Kidney (tissue), 13 donors: ENCODE measurements at regions not wholly inside any gene's neighbourhood (a gene's known extent, or its start where the extent isn't known, plus 50 kb on each side); places are given as distances from the start of the nearest gene placed in this dataset.

Experiments
- DNase-seq, 5 donors: peaks; one replicate each; pipeline ENCODE4 v3.0.0-alpha.2; 2013 to 2020
- FAIRE-seq: peaks from 2 replicates; lab custom pipeline; 2012; peaks lifted over from hg19 to GRCh38; lab: Jason Lieb, UNC
- H3K27ac ChIP-seq, 2 donors: one replicate each; pipeline ENCODE4 v1.7.0; 2013; ENCODE audit warnings: low read depth in 2 of 2, low read length in 2 of 2, inconsistent platforms in 1 of 2
- H3K27me3 ChIP-seq: one replicate; pipeline ENCODE4 v1.7.1; 2013; ENCODE audit warnings: low read length, inconsistent platforms; ENCODE audit not compliant: control insufficient read depth, insufficient read depth
- H3K36me3 ChIP-seq, 3 donors: one replicate each; pipeline versions ENCODE4 v1.7.0 to v1.7.1; 2013; ENCODE audit warnings: low read length in 3 of 3, control low read depth in 1 of 3, inconsistent platforms in 1 of 3; ENCODE audit not compliant: insufficient read depth in 3 of 3, control insufficient read depth in 2 of 3
- H3K4me1 ChIP-seq, 3 donors: one replicate each; pipeline versions ENCODE4 v1.7.0 to v1.7.1; 2013; ENCODE audit warnings: low read length in 3 of 3, inconsistent platforms in 1 of 3, low read depth in 1 of 3; ENCODE audit not compliant: control insufficient read depth in 2 of 3, insufficient read depth in 2 of 3
- H3K4me3 ChIP-seq, 3 donors: one replicate each; pipeline versions ENCODE4 v1.7.0 to v1.8.1; 2013; ENCODE audit warnings: low read length in 3 of 3, control low read depth in 1 of 3, inconsistent platforms in 1 of 3
- H3K9ac ChIP-seq, 3 donors: one replicate each; pipeline versions ENCODE4 v1.7.0 to v1.7.1; 2013; ENCODE audit warnings: low read length in 3 of 3, control low read depth in 1 of 3, inconsistent platforms in 1 of 3
- H3K9me3 ChIP-seq, 3 donors: one replicate each; pipeline versions ENCODE4 v1.7.0 to v1.7.1; 2013; ENCODE audit warnings: low read length in 3 of 3, control low read depth in 1 of 3, inconsistent platforms in 1 of 3; ENCODE audit not compliant: control insufficient read depth in 2 of 3, insufficient read depth in 1 of 3
- intact Hi-C: fragments of 100-400 bp; cut with DNase I; formaldehyde crosslinking; loops from one replicate; pipeline ENCODE4 v1.11.1; 2022
- TF ChIP-seq, protein P1 (sequence below): IDR thresholded peaks from 3 replicates; pipeline ENCODE4 v1.5.1; 2012; ENCODE audit warnings: mild to moderate bottlenecking, moderate library complexity, borderline replicate concordance; ENCODE audit not compliant: insufficient read depth; ENCODE audit errors: extremely low read depth
- donor health status: control.
- donor health status: control.
- donor health status: control.
- donor health status: control.
- donor health status: control.
- donor health status: DM: yes; HTN: yes; CAD: no.
- donor health status: Normal renal cell carcinoma (clear cell type).

DNA sequence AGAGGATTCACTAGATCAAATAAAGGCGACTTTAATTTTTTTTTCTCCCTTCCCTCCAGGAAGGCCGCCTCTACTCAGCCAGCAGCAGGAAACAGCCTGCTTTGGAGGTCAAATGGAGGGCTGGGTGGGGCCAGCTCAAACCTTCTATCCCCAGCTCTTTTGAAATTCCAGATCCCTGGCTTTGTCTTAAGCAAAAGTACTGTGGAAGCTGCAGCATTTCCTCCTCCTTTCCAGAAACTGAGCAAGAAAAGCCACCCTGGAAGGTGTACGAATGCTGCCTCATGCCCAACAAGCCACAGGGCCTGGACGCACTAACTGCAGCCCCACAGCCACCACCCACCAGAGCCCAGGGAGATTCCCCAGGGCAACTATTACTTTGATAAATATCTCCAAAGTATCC lies 55.1 kb upstream of the ZCCHC13 start:
- FAIRE-seq, result no peak
- H3K27me3 ChIP-seq, result no peaks in the 10 kb centered on the region
- TF ChIP-seq, protein P1, sequence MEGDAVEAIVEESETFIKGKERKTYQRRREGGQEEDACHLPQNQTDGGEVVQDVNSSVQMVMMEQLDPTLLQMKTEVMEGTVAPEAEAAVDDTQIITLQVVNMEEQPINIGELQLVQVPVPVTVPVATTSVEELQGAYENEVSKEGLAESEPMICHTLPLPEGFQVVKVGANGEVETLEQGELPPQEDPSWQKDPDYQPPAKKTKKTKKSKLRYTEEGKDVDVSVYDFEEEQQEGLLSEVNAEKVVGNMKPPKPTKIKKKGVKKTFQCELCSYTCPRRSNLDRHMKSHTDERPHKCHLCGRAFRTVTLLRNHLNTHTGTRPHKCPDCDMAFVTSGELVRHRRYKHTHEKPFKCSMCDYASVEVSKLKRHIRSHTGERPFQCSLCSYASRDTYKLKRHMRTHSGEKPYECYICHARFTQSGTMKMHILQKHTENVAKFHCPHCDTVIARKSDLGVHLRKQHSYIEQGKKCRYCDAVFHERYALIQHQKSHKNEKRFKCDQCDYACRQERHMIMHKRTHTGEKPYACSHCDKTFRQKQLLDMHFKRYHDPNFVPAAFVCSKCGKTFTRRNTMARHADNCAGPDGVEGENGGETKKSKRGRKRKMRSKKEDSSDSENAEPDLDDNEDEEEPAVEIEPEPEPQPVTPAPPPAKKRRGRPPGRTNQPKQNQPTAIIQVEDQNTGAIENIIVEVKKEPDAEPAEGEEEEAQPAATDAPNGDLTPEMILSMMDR, result no peak
- H3K4me1 ChIP-seq, result peaks cover 0 to 11% (median 4%) of the 10 kb centered on the region in 3 donors
- H3K36me3 ChIP-seq, result no peaks in the 10 kb centered on the region
- H3K9ac ChIP-seq, result no peak overlapping the region
- no peak overlapping the region for H3K4me3 ChIP-seq
- H3K9me3 ChIP-seq, result no peaks in the 10 kb centered on the region
- H3K27ac ChIP-seq, result peak overlapping the region in 1 of 2 donors; percentile 17
- DNase-seq, result peak in 2 of 5 donors; percentile 4 to 44
- intact Hi-C loops, result no loop called here

DNA sequence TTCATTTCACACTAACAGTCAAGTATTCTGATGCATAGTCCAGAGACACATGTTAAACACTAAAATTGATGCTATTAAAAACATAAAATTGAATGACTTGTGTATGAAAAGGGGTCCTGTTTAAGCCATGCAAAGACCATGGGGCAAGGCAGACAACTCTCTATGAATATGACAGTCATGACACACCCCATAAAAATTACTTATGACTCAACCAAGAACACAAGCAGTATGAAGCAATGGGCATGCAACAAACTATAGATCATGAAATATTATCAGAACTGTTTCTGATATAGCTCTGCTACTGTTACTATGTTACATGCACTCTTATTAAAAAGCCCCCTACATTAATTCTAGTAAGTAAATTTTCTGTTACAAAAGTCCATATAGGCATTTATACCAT lies 57.5 kb upstream of the ZCCHC13 start:
- Histone ChIP-seq H3K4me3 (no peak overlapping the region), H3K9ac (no peak overlapping the region), H3K36me3 (peaks cover 0 to 3% (median 2%) of the 10 kb centered on the region in 3 donors), H3K27ac (no peak overlapping the region), H3K27me3 (no peaks in the 10 kb centered on the region), H3K9me3 (no peaks in the 10 kb centered on the region), H3K4me1 (peaks cover 0 to 19% (median 8%) of the 10 kb centered on the region in 3 donors)
- intact Hi-C loops, result no loop called here
- DNase-seq, result no peak
- no peak for FAIRE-seq
- TF ChIP-seq, protein P1, result no peak

DNA sequence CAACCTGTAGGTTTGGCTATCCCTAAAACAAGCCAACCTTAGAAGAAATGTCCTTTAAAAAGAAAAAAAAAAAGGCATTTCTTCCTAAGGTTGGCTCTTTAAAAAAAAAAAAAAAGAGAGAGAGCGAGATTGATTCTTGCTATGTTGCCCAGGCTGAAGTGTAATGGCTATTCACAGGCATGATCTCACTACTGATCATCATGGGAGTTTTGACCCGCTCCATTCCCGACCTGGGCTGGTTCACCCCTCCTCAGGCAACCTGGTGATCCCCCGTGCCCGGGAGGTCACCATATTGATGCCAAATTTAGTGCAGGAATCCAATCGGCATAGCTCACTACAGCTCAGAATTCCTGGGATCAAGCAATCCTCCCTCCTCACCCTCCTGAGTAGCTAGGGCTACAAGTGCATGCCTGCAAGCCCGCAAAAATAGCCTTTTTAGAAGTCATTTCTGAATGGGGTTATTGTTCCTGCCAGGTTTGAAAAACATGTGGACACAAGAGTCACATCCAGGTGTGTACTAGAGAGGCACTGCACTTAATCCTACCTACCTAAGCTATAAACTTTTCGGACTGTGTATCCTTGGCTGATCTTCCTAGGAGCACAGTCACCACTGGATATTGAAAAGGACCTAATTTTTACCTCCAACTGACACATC lies 61.4 kb upstream of the ZCCHC13 start:
- TF ChIP-seq, protein P1, result no peak
- DNase-seq (no peak), FAIRE-seq (no peak)
- no peaks in the 10 kb centered on the region for H3K9me3 ChIP-seq
- no peak overlapping the region for H3K9ac ChIP-seq
- H3K27me3 ChIP-seq, result no peaks in the 10 kb centered on the region
- peaks cover 0 to 3% (median 2%) of the 10 kb centered on the region in 3 donors for H3K36me3 ChIP-seq
- no peak overlapping the region for H3K27ac ChIP-seq
- H3K4me1 ChIP-seq, result peaks cover 0 to 12% (median 3%) of the 10 kb centered on the region in 3 donors
- intact Hi-C loops, result no loop called here
- no peak overlapping the region for H3K4me3 ChIP-seq
